C4-2B (cell line): ENCODE measurements at regions not wholly inside any gene's neighbourhood (a gene's known extent, or its start where the extent isn't known, plus 50 kb on each side); places are given as distances from the start of the nearest gene placed in this dataset.

Experiments used
- CTCF ChIP-seq: fragments of 450-650 bp; conservative IDR thresholded peaks from 2 replicates; pipeline ENCODE4 v1.5.1; 2017; ENCODE audit warnings: mild to moderate bottlenecking
- ZFX ChIP-seq: fragments of 450-650 bp; IDR thresholded peaks from 2 replicates; pipeline ENCODE4 v1.6.1; 2017

- TF ChIP-seq CTCF = no peak
- no peak for TF ChIP-seq ZFX
Measured at GRCh38 chr16:14378689-14379467, 251.2 kb downstream of the PARN start.
